IgD-negative memory B cell (primary cell): ENCODE measurements at regions not wholly inside any gene's neighbourhood (a gene's known extent, or its start where the extent isn't known, plus 50 kb on each side); places are given as distances from the start of the nearest gene placed in this dataset.

Experiments used
- H3K27ac Mint-ChIP-seq, 3 donors: one replicate each; pipeline ENCODE4 v1.8.0; 2020 to 2022; ENCODE audit warnings: mild to moderate bottlenecking in 3 of 3, mixed read lengths in 3 of 3, moderate library complexity in 1 of 3
- H3K27me3 Mint-ChIP-seq: one replicate; pipeline ENCODE4 v1.8.0; 2021; ENCODE audit warnings: mixed read lengths
- H3K36me3 Mint-ChIP-seq: one replicate; pipeline ENCODE4 v1.8.0; 2020; ENCODE audit warnings: mild to moderate bottlenecking, mixed read lengths
- H3K4me1 Mint-ChIP-seq, 3 donors: one replicate each; pipeline ENCODE4 v1.8.0; 2020 to 2022; ENCODE audit warnings: mixed read lengths in 3 of 3, mild to moderate bottlenecking in 1 of 3
- H3K4me3 Mint-ChIP-seq, 4 donors: one replicate each; pipeline ENCODE4 v1.8.0; 2020 to 2022; ENCODE audit warnings: mild to moderate bottlenecking in 4 of 4, mixed read lengths in 4 of 4, moderate library complexity in 3 of 4
- H3K9me3 Mint-ChIP-seq, 3 donors: one replicate each; pipeline ENCODE4 v1.8.0; 2020 to 2021; ENCODE audit warnings: mixed read lengths in 3 of 3, mild to moderate bottlenecking in 1 of 3

- peaks cover 0 to 8% (median 3%) of the 10 kb centered on the region in 3 donors for H3K9me3 Mint-ChIP-seq
- H3K36me3 Mint-ChIP-seq, result peaks cover 4% of the 10 kb centered on the region
- H3K4me1 Mint-ChIP-seq, result peaks cover 3 to 9% (median 6%) of the 10 kb centered on the region in 3 donors
- no peaks in the 10 kb centered on the region for H3K27me3 Mint-ChIP-seq
- H3K27ac Mint-ChIP-seq, result no peak overlapping the region
- no peak overlapping the region for H3K4me3 Mint-ChIP-seq
These were observed 716.4 kb downstream of the AMY1C start for GRCh38 chr1:104466068-104466467.

GRCh38 chr1:104467590-104467989, 717.9 kb downstream of the AMY1C start:
- H3K36me3 Mint-ChIP-seq, result no peaks in the 10 kb centered on the region
- no peaks in the 10 kb centered on the region for H3K27me3 Mint-ChIP-seq
- H3K4me3 Mint-ChIP-seq, result peak overlapping the region; percentile 0 to 73 (median 14)
- peak overlapping the region in 2 of 3 donors; percentile 24 to 40 for H3K27ac Mint-ChIP-seq
- peaks cover 0 to 3% (median 2%) of the 10 kb centered on the region in 3 donors for H3K9me3 Mint-ChIP-seq
- H3K4me1 Mint-ChIP-seq, result peaks cover 3 to 9% (median 6%) of the 10 kb centered on the region in 3 donors

- Mint-ChIP-seq H3K27ac (peak overlapping the region in 1 of 3 donors; percentile 3), H3K9me3 (peaks cover 0 to 3% (median 2%) of the 10 kb centered on the region in 3 donors), H3K4me3 (no peak overlapping the region), H3K27me3 (no peaks in the 10 kb centered on the region), H3K36me3 (no peaks in the 10 kb centered on the region), H3K4me1 (peaks cover 3 to 9% (median 6%) of the 10 kb centered on the region in 3 donors)
These were observed 718.6 kb downstream of the AMY1C start for GRCh38 chr1:104468282-104468681.

GRCh38 chr1:104476126-104476525, 726.4 kb downstream of the AMY1C start:
- H3K27ac Mint-ChIP-seq, result no peak overlapping the region
- no peaks in the 10 kb centered on the region for H3K4me1 Mint-ChIP-seq
- no peaks in the 10 kb centered on the region for H3K36me3 Mint-ChIP-seq
- H3K9me3 Mint-ChIP-seq, result no peaks in the 10 kb centered on the region
- H3K27me3 Mint-ChIP-seq, result peaks cover 1% of the 10 kb centered on the region
- no peak overlapping the region for H3K4me3 Mint-ChIP-seq

- Mint-ChIP-seq H3K4me1 (no peaks in the 10 kb centered on the region), H3K9me3 (peaks cover 2 to 5% (median 4%) of the 10 kb centered on the region in 3 donors), H3K4me3 (no peak overlapping the region), H3K27me3 (no peaks in the 10 kb centered on the region), H3K27ac (no peak overlapping the region), H3K36me3 (no peaks in the 10 kb centered on the region)
These were observed 738.8 kb downstream of the AMY1C start for GRCh38 chr1:104488296-104489015.

GRCh38 chr1:104526158-104526795, 776.6 kb downstream of the AMY1C start:
- Mint-ChIP-seq H3K36me3 (no peaks in the 10 kb centered on the region), H3K27ac (no peak overlapping the region), H3K4me3 (no peak overlapping the region), H3K4me1 (no peaks in the 10 kb centered on the region), H3K27me3 (no peaks in the 10 kb centered on the region), H3K9me3 (no peaks in the 10 kb centered on the region)

- H3K9me3 Mint-ChIP-seq, result peaks cover 0 to 1% (median 0%) of the 10 kb centered on the region in 3 donors
- H3K4me3 Mint-ChIP-seq, result no peak overlapping the region
- H3K36me3 Mint-ChIP-seq, result no peaks in the 10 kb centered on the region
- H3K4me1 Mint-ChIP-seq, result no peaks in the 10 kb centered on the region
- H3K27ac Mint-ChIP-seq, result no peak overlapping the region
- no peaks in the 10 kb centered on the region for H3K27me3 Mint-ChIP-seq
These were observed 782.3 kb downstream of the AMY1C start for GRCh38 chr1:104531990-104532389.

GRCh38 chr1:104574620-104575019, 824.9 kb downstream of the AMY1C start:
- H3K9me3 Mint-ChIP-seq, result peaks cover 0 to 5% (median 3%) of the 10 kb centered on the region in 3 donors

GRCh38 chr1:104592926-104593325, 843.2 kb downstream of the AMY1C start:
- peak overlapping the region; percentile 13 to 63 (median 61) for H3K4me3 Mint-ChIP-seq
- peaks cover 1 to 3% (median 3%) of the 10 kb centered on the region in 3 donors for H3K9me3 Mint-ChIP-seq

More at GRCh38 chr1:104574620-104575019, 824.9 kb downstream of the AMY1C start:
- Mint-ChIP-seq H3K27me3 (peaks cover 3% of the 10 kb centered on the region), H3K4me1 (no peaks in the 10 kb centered on the region), H3K36me3 (no peaks in the 10 kb centered on the region), H3K4me3 (no peak overlapping the region), H3K27ac (no peak overlapping the region)

GRCh38 chr1:104593413-104594187, 843.9 kb downstream of the AMY1C start:
- H3K27ac Mint-ChIP-seq, result peak overlapping the region; percentile 32 to 93 (median 49)
- H3K4me1 Mint-ChIP-seq, result peaks cover 24 to 32% (median 25%) of the 10 kb centered on the region in 3 donors
- H3K27me3 Mint-ChIP-seq, result no peaks in the 10 kb centered on the region
- H3K4me3 Mint-ChIP-seq, result peak overlapping the region; percentile 13 to 63 (median 61)
- H3K9me3 Mint-ChIP-seq, result peaks cover 1 to 3% (median 3%) of the 10 kb centered on the region in 3 donors
- no peaks in the 10 kb centered on the region for H3K36me3 Mint-ChIP-seq

More at GRCh38 chr1:104592926-104593325, 843.2 kb downstream of the AMY1C start:
- H3K4me1 Mint-ChIP-seq, result peaks cover 25 to 35% (median 25%) of the 10 kb centered on the region in 3 donors
- H3K36me3 Mint-ChIP-seq, result no peaks in the 10 kb centered on the region
- H3K27me3 Mint-ChIP-seq, result no peaks in the 10 kb centered on the region
- H3K27ac Mint-ChIP-seq, result peak overlapping the region; percentile 32 to 93 (median 49)

GRCh38 chr1:104617474-104617873, 867.8 kb downstream of the AMY1C start:
- Mint-ChIP-seq H3K9me3 (peaks cover 7 to 11% (median 9%) of the 10 kb centered on the region in 3 donors), H3K27me3 (no peaks in the 10 kb centered on the region), H3K36me3 (no peaks in the 10 kb centered on the region), H3K4me1 (peaks cover 0 to 2% (median 0%) of the 10 kb centered on the region in 3 donors), H3K4me3 (no peak overlapping the region), H3K27ac (no peak overlapping the region)

- no peak overlapping the region for H3K4me3 Mint-ChIP-seq
- H3K27me3 Mint-ChIP-seq, result no peaks in the 10 kb centered on the region
- H3K4me1 Mint-ChIP-seq, result peaks cover 0 to 4% (median 0%) of the 10 kb centered on the region in 3 donors
- H3K36me3 Mint-ChIP-seq, result no peaks in the 10 kb centered on the region
- peaks cover 7 to 11% (median 9%) of the 10 kb centered on the region in 3 donors for H3K9me3 Mint-ChIP-seq
- no peak overlapping the region for H3K27ac Mint-ChIP-seq
These were observed 871.5 kb downstream of the AMY1C start for GRCh38 chr1:104621221-104621620.

- Mint-ChIP-seq H3K9me3 (no peaks in the 10 kb centered on the region), H3K4me1 (peaks cover 2 to 8% (median 3%) of the 10 kb centered on the region in 3 donors), H3K4me3 (no peak overlapping the region), H3K36me3 (no peaks in the 10 kb centered on the region), H3K27ac (no peak overlapping the region), H3K27me3 (no peaks in the 10 kb centered on the region)
These were observed 874.8 kb downstream of the AMY1C start for GRCh38 chr1:104624538-104624937.

GRCh38 chr1:104629589-104629988, 879.9 kb downstream of the AMY1C start:
- Mint-ChIP-seq H3K4me3 (peak overlapping the region in 1 of 4 donors; percentile 12), H3K27ac (no peak overlapping the region), H3K27me3 (no peaks in the 10 kb centered on the region), H3K4me1 (peaks cover 6 to 11% (median 7%) of the 10 kb centered on the region in 3 donors), H3K9me3 (no peaks in the 10 kb centered on the region), H3K36me3 (no peaks in the 10 kb centered on the region)
